SK-N-SH (cell line): ENCODE measurements at regions not wholly inside any gene's neighbourhood (a gene's known extent, or its start where the extent isn't known, plus 50 kb on each side); places are given as distances from the start of the nearest gene placed in this dataset.

ENCODE experiments used
- CTCF ChIA-PET: fragments of 300-600, 350-600 bp; formaldehyde crosslinking; extraction: SDS; loops from one replicate; lab custom pipeline; 2021; lab: Yijun Ruan, JAX
- POLR2A ChIA-PET: fragments of 350-600 bp; sonication (Branson Sonifier 250); formaldehyde crosslinking; extraction: SDS; loops from one replicate; lab custom pipeline; 2020; ENCODE audit warnings: antibody characterized with exemption, inconsistent platforms; lab: Yijun Ruan, JAX
- DNase-seq: peaks from one replicate; pipeline ENCODE4 v3.0.0; 2012
- H2AFZ ChIP-seq: fragments of 200-600 bp; sonication (generic); 2 replicates; pipeline ENCODE4 v1.8.1; 2016; ENCODE audit warnings: antibody characterized with exemption, mild to moderate bottlenecking, low read depth
- H3F3A ChIP-seq: fragments of 200-600 bp; sonication (generic); replicated peaks from 2 replicates; pipeline ENCODE3; 2016; ENCODE audit warnings: antibody characterized with exemption, mild to moderate bottlenecking; ENCODE audit not compliant: insufficient read depth
- H3K27ac ChIP-seq, 2 experiments: fragments of 200-500 bp in 1 of 2; fragments of 200-600 bp in 1 of 2; sonication (Bioruptor generic) in 1 of 2; sonication (generic), shearing (Covaris generic) in 1 of 2; 2 replicates each; pipeline versions ENCODE4 v1.5.1 to v1.6.1; 2014 to 2016; ENCODE audit warnings: low read depth in 2 of 2, inconsistent platforms in 1 of 2, low read length in 1 of 2, mild to moderate bottlenecking in 1 of 2, mixed read lengths in 1 of 2
- H3K27me3 ChIP-seq: fragments of 200-600 bp; sonication (generic), shearing (Covaris generic); 2 replicates; pipeline ENCODE4 v1.6.1; 2016; ENCODE audit warnings: mixed run types; ENCODE audit not compliant: insufficient read depth
- H3K36me3 ChIP-seq, 2 experiments: fragments of 200-500 bp in 1 of 2; fragments of 200-600 bp in 1 of 2; sonication (Bioruptor generic) in 1 of 2; sonication (generic) in 1 of 2; replicated peaks in 1 of 2; 2 replicates each; pipeline versions ENCODE3 to v1.5.1; 2014 to 2016; ENCODE audit warnings: low read length in 1 of 2, mild to moderate bottlenecking in 1 of 2; ENCODE audit not compliant: insufficient read depth in 2 of 2, control insufficient read depth in 1 of 2
- H3K4me1 ChIP-seq, 2 experiments: fragments of 200-500 bp in 1 of 2; fragments of 200-600 bp in 1 of 2; sonication (Bioruptor generic) in 1 of 2; sonication (generic), shearing (Covaris generic) in 1 of 2; 2 replicates each; pipeline versions ENCODE4 v1.5.1 to v1.6.1; 2014 to 2016; ENCODE audit warnings: low read depth in 1 of 2, low read length in 1 of 2, mixed run types in 1 of 2; ENCODE audit not compliant: insufficient read depth in 2 of 2, control insufficient read depth in 1 of 2
- H3K4me2 ChIP-seq: fragments of 200-600 bp; sonication (generic), shearing (Covaris generic); 2 replicates; pipeline ENCODE4 v1.6.1; 2017; ENCODE audit warnings: mixed run types
- H3K4me3 ChIP-seq, 2 experiments: fragments of 200-500 bp in 1 of 2; fragments of 200-600 bp in 1 of 2; sonication (Bioruptor generic) in 1 of 2; sonication (generic), shearing (Covaris generic) in 1 of 2; 2 replicates each; pipeline versions ENCODE4 v1.5.1 to v1.8.1; 2014 to 2016; ENCODE audit warnings: low read depth in 2 of 2, inconsistent platforms in 1 of 2, low read length in 1 of 2, mild to moderate bottlenecking in 1 of 2, mixed read lengths in 1 of 2, moderate library complexity in 1 of 2
- H3K79me2 ChIP-seq: fragments of 200-600 bp; sonication (generic); 2 replicates; pipeline ENCODE4 v1.8.1; 2017; ENCODE audit warnings: mild to moderate bottlenecking; ENCODE audit not compliant: insufficient read depth
- H3K9ac ChIP-seq: fragments of 200-600 bp; sonication (generic); 2 replicates; pipeline ENCODE4 v1.6.1; 2017; ENCODE audit warnings: mixed run types
- H3K9me2 ChIP-seq: fragments of 200-600 bp; sonication (generic); 2 replicates; pipeline ENCODE4 v1.6.1; 2017; ENCODE audit warnings: mixed run types
- H3K9me3 ChIP-seq: fragments of 200-600 bp; sonication (generic); 2 replicates; pipeline ENCODE4 v1.6.1; 2017; ENCODE audit warnings: mixed run types, mild to moderate bottlenecking, moderate library complexity
- H4K20me1 ChIP-seq: fragments of 200-600 bp; sonication (generic); 2 replicates; pipeline ENCODE4 v1.6.1; 2017; ENCODE audit warnings: mild to moderate bottlenecking, mixed run types; ENCODE audit not compliant: insufficient read depth
- EP300 ChIP-seq, 2 experiments: IDR thresholded peaks; 2 replicates each; pipeline versions ENCODE4 v1.4.0 to v1.6.1; 2012; ENCODE audit warnings: borderline replicate concordance in 1 of 2, low read depth in 1 of 2, low read length in 1 of 2
- EZH2phosphoT487 ChIP-seq: fragments of 200-600 bp; sonication (generic); IDR thresholded peaks from 2 replicates; pipeline ENCODE4 v1.6.1; 2017; ENCODE audit warnings: low read depth, mixed run types, mild to moderate bottlenecking, antibody characterized with exemption, moderate library complexity, borderline replicate concordance
- FOSL2 ChIP-seq: IDR thresholded peaks from 2 replicates; pipeline ENCODE4 v1.4.0; 2012; ENCODE audit warnings: low read depth, mild to moderate bottlenecking, moderate library complexity, borderline replicate concordance
- FOXJ3 ChIP-seq: sonication (generic); formaldehyde crosslinking; IDR thresholded peaks from 2 replicates; pipeline ENCODE4 v1.5.1; 2020; ENCODE audit warnings: mild to moderate bottlenecking, missing genetic modification reagents
- GABPA ChIP-seq: IDR thresholded peaks from 2 replicates; pipeline ENCODE4 v1.4.0; 2012; ENCODE audit warnings: low read depth, mild to moderate bottlenecking
- GATA2 ChIP-seq: sonication (generic); formaldehyde crosslinking; IDR thresholded peaks from 2 replicates; pipeline ENCODE4 v1.5.0; 2020; ENCODE audit warnings: mild to moderate bottlenecking, missing genetic modification reagents
- IRF3 ChIP-seq: fragments of 150-350 bp; IDR thresholded peaks from 2 replicates; pipeline ENCODE4 v1.6.1; 2016; ENCODE audit warnings: mild to moderate bottlenecking, low read depth, low read length
- JUND ChIP-seq: IDR thresholded peaks from 2 replicates; pipeline ENCODE4 v1.4.0; 2012
- MAX ChIP-seq: IDR thresholded peaks from 2 replicates; pipeline ENCODE4 v1.4.0; 2012; ENCODE audit warnings: low read depth
- MXI1 ChIP-seq: IDR thresholded peaks from 2 replicates; pipeline ENCODE4 v1.6.1; 2012; ENCODE audit warnings: mild to moderate bottlenecking, low read depth, low read length, improper control_type of control experiment
- PBX3 ChIP-seq: IDR thresholded peaks from 2 replicates; pipeline ENCODE4; 2012
- REST ChIP-seq: IDR thresholded peaks from 2 replicates; pipeline ENCODE4 v1.6.1; 2012; ENCODE audit warnings: mild to moderate bottlenecking, low read depth, low read length, moderate library complexity
- RFX5 ChIP-seq: IDR thresholded peaks from 2 replicates; pipeline ENCODE4 v1.6.1; 2012; ENCODE audit warnings: mild to moderate bottlenecking, improper control_type of control experiment, low read length
- RXRA ChIP-seq: IDR thresholded peaks from 2 replicates; pipeline ENCODE4 v1.4.0; 2012; ENCODE audit warnings: low read depth, mild to moderate bottlenecking, borderline replicate concordance
- SIN3A ChIP-seq: IDR thresholded peaks from 2 replicates; pipeline ENCODE4 v1.6.1; 2012; ENCODE audit warnings: low read depth, mild to moderate bottlenecking, low read length, moderate library complexity, borderline replicate concordance
- TAF1 ChIP-seq: IDR thresholded peaks from 2 replicates; pipeline ENCODE4 v1.6.1; 2012; ENCODE audit warnings: low read depth, mild to moderate bottlenecking, low read length, moderate library complexity, borderline replicate concordance
- TCF12 ChIP-seq: IDR thresholded peaks from 2 replicates; pipeline ENCODE4 v1.4.0; 2012
- TEAD4 ChIP-seq: IDR thresholded peaks from 2 replicates; pipeline ENCODE4 v1.4.0; 2012; ENCODE audit warnings: mild to moderate bottlenecking, borderline replicate concordance; ENCODE audit not compliant: insufficient read depth
- YY1 ChIP-seq: IDR thresholded peaks from 2 replicates; pipeline ENCODE4 v1.4.0; 2012; ENCODE audit warnings: low read depth, mild to moderate bottlenecking
- ZBTB33 ChIP-seq: IDR thresholded peaks from 2 replicates; pipeline ENCODE4 v1.4.0; 2012; ENCODE audit warnings: low read depth, borderline replicate concordance
- WGBS: methylation state at CpG from one replicate; pipeline ENCODE4 v1.1.6; 2017; ENCODE audit warnings: low lambda C conversion rate; 5-methylcytosine and 5-hydroxymethylcytosine counted together

GRCh38 chr5:129171194-129171944, 76.8 kb downstream of the ISOC1 start:
- H3K9me3 ChIP-seq = no peaks in the 10 kb centered on the region
- no peaks in the 10 kb centered on the region for H3K36me3 ChIP-seq
- H2AFZ ChIP-seq = no peak overlapping the region
- H3K4me1 ChIP-seq = no peaks in the 10 kb centered on the region
- CTCF ChIA-PET = interaction anchor here (1.2 to 1.9 kb wide), 2 partner anchors 596 to 597 kb away, joined by 3 to 7 read pairs; no protein-coding TSS in a partner anchor
- TF ChIP-seq EP300 (IDR thresholded peaks at IDR 0.05; ENCODE audit: borderline replicate concordance in 1 of 2, low read depth in 1 of 2, low read length in 1 of 2) (no peak), TCF12 (no peak), MXI1 (no peak), REST (no peak), MAX (no peak), EZH2phosphoT487 (no peak), FOXJ3 (CRISPR knock-in tag) (no peak), GABPA (no peak), RFX5 (no peak), ZBTB33 (no peak), SIN3A (no peak), TEAD4 (no peak), RXRA (no peak), GATA2 (CRISPR knock-in tag) (no peak), TAF1 (no peak), PBX3 (no peak), IRF3 (no peak), FOSL2 (no peak), YY1 (no peak), JUND (no peak)
- H3K4me2 ChIP-seq = no peak overlapping the region
- H3K79me2 ChIP-seq = no peaks in the 10 kb centered on the region
- 42% methylated on average over 2 of the region's 2 CpGs for WGBS
- no peak overlapping the region for H3K4me3 ChIP-seq
- H3K9ac ChIP-seq = no peak overlapping the region
- no peaks in the 10 kb centered on the region for H3F3A ChIP-seq
- DNase-seq = no peak
- H3K9me2 ChIP-seq = no peaks in the 10 kb centered on the region
- no peaks in the 10 kb centered on the region for H3K27me3 ChIP-seq
- no peaks in the 10 kb centered on the region for H4K20me1 ChIP-seq
- POLR2A ChIA-PET = no interaction called here
- H3K27ac ChIP-seq = no peak overlapping the region
